PFSK-1 (cell line): ENCODE measurements at regions not wholly inside any gene's neighbourhood (a gene's known extent, or its start where the extent isn't known, plus 50 kb on each side); places are given as distances from the start of the nearest gene placed in this dataset.

Experiments
- FOXP2 ChIP-seq: optimal IDR thresholded peaks from 2 replicates; pipeline ENCODE3; 2011; ENCODE audit warnings: borderline replicate concordance, control low read depth, inconsistent platforms; ENCODE audit not compliant: insufficient read depth; ENCODE audit errors: extremely low read length, extremely low read depth
- POLR2AphosphoS5 ChIP-seq: IDR thresholded peaks from 2 replicates; pipeline ENCODE4 v1.6.1; 2012; ENCODE audit warnings: low read depth, mild to moderate bottlenecking, control low read depth, low read length, moderate library complexity
- SIN3A ChIP-seq: IDR thresholded peaks from 2 replicates; pipeline ENCODE4 v1.6.1; 2012; ENCODE audit warnings: mild to moderate bottlenecking, low read length, moderate library complexity, borderline replicate concordance; ENCODE audit not compliant: insufficient read depth
- TAF1 ChIP-seq: IDR thresholded peaks from 2 replicates; pipeline ENCODE4 v1.6.1; 2012; ENCODE audit warnings: low read length, control low read depth, borderline replicate concordance; ENCODE audit not compliant: insufficient read depth
- TF ChIP-seq, protein P1 (sequence below), 2 experiments: IDR thresholded peaks; 2 replicates each; pipeline versions ENCODE4 v1.6.1 to v1.8.0; 2011 to 2012; ENCODE audit warnings: low read depth in 2 of 2, low read length in 2 of 2, control low read depth in 1 of 2, inconsistent platforms in 1 of 2, mild to moderate bottlenecking in 1 of 2, moderate library complexity in 1 of 2; ENCODE audit not compliant: insufficient read depth in 1 of 2

- no peak for TF ChIP-seq POLR2AphosphoS5
- TF ChIP-seq TAF1, result no peak
- no peak for TF ChIP-seq SIN3A
- TF ChIP-seq, protein P1, sequence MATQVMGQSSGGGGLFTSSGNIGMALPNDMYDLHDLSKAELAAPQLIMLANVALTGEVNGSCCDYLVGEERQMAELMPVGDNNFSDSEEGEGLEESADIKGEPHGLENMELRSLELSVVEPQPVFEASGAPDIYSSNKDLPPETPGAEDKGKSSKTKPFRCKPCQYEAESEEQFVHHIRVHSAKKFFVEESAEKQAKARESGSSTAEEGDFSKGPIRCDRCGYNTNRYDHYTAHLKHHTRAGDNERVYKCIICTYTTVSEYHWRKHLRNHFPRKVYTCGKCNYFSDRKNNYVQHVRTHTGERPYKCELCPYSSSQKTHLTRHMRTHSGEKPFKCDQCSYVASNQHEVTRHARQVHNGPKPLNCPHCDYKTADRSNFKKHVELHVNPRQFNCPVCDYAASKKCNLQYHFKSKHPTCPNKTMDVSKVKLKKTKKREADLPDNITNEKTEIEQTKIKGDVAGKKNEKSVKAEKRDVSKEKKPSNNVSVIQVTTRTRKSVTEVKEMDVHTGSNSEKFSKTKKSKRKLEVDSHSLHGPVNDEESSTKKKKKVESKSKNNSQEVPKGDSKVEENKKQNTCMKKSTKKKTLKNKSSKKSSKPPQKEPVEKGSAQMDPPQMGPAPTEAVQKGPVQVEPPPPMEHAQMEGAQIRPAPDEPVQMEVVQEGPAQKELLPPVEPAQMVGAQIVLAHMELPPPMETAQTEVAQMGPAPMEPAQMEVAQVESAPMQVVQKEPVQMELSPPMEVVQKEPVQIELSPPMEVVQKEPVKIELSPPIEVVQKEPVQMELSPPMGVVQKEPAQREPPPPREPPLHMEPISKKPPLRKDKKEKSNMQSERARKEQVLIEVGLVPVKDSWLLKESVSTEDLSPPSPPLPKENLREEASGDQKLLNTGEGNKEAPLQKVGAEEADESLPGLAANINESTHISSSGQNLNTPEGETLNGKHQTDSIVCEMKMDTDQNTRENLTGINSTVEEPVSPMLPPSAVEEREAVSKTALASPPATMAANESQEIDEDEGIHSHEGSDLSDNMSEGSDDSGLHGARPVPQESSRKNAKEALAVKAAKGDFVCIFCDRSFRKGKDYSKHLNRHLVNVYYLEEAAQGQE (IDR thresholded peaks at IDR 0.05; ENCODE audit: insufficient read depth in 1 of 2, low read depth in 2 of 2, low read length in 2 of 2), result no peak
- no peak for TF ChIP-seq FOXP2
These were observed 184.9 kb downstream of the DUSP10 start for GRCh38 chr1:221557013-221557412.

DNA sequence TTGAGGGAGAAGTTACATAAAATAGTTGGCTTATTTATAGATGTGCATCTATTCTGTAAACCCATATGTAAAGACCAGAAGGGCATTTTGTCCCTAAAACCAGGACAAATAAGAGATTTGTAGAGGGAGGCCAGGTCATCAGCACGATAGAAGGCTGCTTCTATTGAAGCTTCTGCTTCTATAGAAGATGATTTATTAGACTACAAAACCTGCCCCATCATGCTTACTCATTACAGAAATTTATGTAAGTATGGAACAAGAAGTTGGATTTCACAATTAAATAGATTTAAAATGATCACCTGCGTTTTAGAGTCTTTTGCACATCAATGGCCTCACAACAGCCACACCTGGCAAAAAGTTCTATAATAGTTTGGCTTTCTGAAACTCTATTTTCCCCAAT, 183.5 kb downstream of the DUSP10 start:
- TF ChIP-seq SIN3A (no peak), POLR2AphosphoS5 (no peak), TAF1 (no peak), FOXP2 (no peak)
- TF ChIP-seq, protein P1 (IDR thresholded peaks at IDR 0.05; ENCODE audit: insufficient read depth in 1 of 2, low read depth in 2 of 2, low read length in 2 of 2), result no peak

DNA sequence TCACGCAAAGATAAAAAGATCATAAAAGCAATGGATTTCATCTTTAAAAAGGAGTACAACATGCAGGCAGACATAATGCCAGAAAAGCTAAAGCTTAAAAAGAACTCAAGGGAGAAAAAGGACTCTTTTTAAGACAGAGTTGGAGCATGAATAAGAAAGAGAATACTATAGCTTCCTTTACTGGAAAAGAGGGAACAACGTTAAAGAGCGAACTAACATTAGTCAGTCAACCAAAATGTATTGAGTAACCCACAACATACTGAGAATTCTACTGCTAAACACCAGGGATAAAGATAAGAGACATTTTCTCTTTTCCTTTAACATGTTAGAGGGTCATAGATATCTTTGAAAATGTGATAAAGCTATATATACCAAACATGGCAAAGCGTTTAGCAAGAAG, 182.0 kb downstream of the DUSP10 start:
- no peak for TF ChIP-seq FOXP2
- TF ChIP-seq POLR2AphosphoS5, result no peak
- no peak for TF ChIP-seq TAF1
- no peak for TF ChIP-seq SIN3A
- TF ChIP-seq, protein P1 (IDR thresholded peaks at IDR 0.05; ENCODE audit: insufficient read depth in 1 of 2, low read depth in 2 of 2, low read length in 2 of 2), result no peak

DNA sequence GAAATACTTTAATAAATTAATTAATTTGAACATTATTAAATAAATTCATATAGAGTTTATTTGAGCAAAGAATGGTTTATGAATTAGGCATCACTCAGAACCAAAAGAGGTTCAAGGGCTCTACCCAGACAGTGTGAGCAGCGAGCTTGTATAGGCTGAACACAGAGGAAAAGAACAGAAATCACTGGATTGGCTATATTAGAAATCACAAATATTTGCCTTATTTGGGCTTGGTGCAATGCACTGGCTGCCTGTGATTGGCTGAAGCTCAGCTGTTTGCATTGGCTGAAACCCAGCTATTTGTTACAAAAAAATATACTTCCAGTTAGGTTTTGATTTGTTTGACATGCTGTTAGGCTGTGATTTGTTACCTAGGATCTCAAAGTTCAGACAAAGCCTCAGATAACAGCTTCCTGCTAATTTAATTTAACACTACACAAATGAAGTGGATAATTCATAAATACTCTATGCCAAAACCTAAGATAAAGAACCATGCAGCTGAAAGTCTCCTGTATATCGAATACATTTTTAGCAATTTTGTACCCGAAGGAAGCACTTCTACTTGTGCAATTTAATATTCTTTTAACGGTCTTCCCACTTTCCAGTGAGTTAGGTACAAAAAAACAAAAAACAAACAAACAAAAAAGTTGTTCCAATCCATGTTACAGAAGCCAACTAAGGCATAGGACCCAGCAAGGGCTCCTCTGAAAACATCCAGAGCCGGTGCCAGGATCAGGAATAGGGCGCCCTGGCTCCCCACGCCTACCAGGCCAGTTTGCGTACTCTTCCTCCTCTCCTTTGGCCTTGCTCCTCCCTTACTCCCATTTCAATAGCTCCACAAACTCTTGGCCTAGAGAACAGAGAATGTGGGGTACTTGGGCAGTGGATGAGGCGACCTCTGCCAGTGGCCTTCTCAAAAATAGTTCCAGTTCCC, 179.1 kb downstream of the DUSP10 start:
- TF ChIP-seq TAF1 (no peak), SIN3A (no peak), POLR2AphosphoS5 (no peak), FOXP2 (no peak)
- TF ChIP-seq, protein P1 (IDR thresholded peaks at IDR 0.05; ENCODE audit: insufficient read depth in 1 of 2, low read depth in 2 of 2, low read length in 2 of 2), result no peak
